Subcutaneous abdominal adipose tissue (tissue), 5 donors: ENCODE measurements at regions not wholly inside any gene's neighbourhood (a gene's known extent, or its start where the extent isn't known, plus 50 kb on each side); places are given as distances from the start of the nearest gene placed in this dataset.

Experiments
- H3K27ac ChIP-seq: one replicate; pipeline ENCODE4 v1.7.0; 2013; ENCODE audit warnings: low read depth, mild to moderate bottlenecking, inconsistent platforms, low read length, moderate library complexity
- H3K27me3 ChIP-seq, 5 donors: one replicate each; pipeline ENCODE4 v1.7.0; 2013; ENCODE audit warnings: low read length in 5 of 5, inconsistent platforms in 1 of 5; ENCODE audit not compliant: control insufficient read depth in 5 of 5, insufficient read depth in 4 of 5
- H3K36me3 ChIP-seq, 5 donors: one replicate each; pipeline ENCODE4 v1.7.0; 2013; ENCODE audit warnings: low read length in 5 of 5; ENCODE audit not compliant: control insufficient read depth in 5 of 5, insufficient read depth in 5 of 5
- H3K4me1 ChIP-seq, 5 donors: one replicate each; pipeline ENCODE4 v1.7.0; 2013; ENCODE audit warnings: low read length in 5 of 5, mild to moderate bottlenecking in 3 of 5, moderate library complexity in 1 of 5; ENCODE audit not compliant: control insufficient read depth in 5 of 5, insufficient read depth in 5 of 5
- H3K4me3 ChIP-seq, 5 donors: one replicate each; pipeline ENCODE4 v1.7.0; 2013; ENCODE audit warnings: low read length in 5 of 5, low read depth in 1 of 5
- H3K9ac ChIP-seq, 5 donors: one replicate each; pipeline ENCODE4 v1.7.0; 2013; ENCODE audit warnings: low read length in 5 of 5, mild to moderate bottlenecking in 4 of 5, moderate library complexity in 3 of 5
- H3K9me3 ChIP-seq, 5 donors: one replicate each; pipeline ENCODE4 v1.7.0; 2013; ENCODE audit warnings: low read length in 5 of 5; ENCODE audit not compliant: control insufficient read depth in 5 of 5
- donor health status: healthy.
- donor health status: healthy.
- donor health status: healthy.
- donor health status: healthy.
- donor health status: healthy.

GRCh38 chr18:60975420-60975819 is 357.8 kb upstream of the CDH20 start:
- H3K27me3 ChIP-seq, result no peaks in the 10 kb centered on the region
- H3K36me3 ChIP-seq, result no peaks in the 10 kb centered on the region
- H3K9me3 ChIP-seq, result no peaks in the 10 kb centered on the region
- no peak overlapping the region for H3K27ac ChIP-seq
- H3K9ac ChIP-seq, result no peak overlapping the region
- no peak overlapping the region for H3K4me3 ChIP-seq
- no peaks in the 10 kb centered on the region for H3K4me1 ChIP-seq

GRCh38 chr18:60976976-60977375 is 356.3 kb upstream of the CDH20 start:
- Histone ChIP-seq H3K27ac (no peak overlapping the region), H3K36me3 (no peaks in the 10 kb centered on the region), H3K27me3 (no peaks in the 10 kb centered on the region), H3K9me3 (no peaks in the 10 kb centered on the region), H3K4me3 (no peak overlapping the region), H3K4me1 (peaks cover 0 to 2% (median 0%) of the 10 kb centered on the region in 5 donors), H3K9ac (no peak overlapping the region)

- no peak overlapping the region for H3K27ac ChIP-seq
- H3K9ac ChIP-seq, result no peak overlapping the region
- H3K4me1 ChIP-seq, result peaks cover 0 to 2% (median 0%) of the 10 kb centered on the region in 5 donors
- no peaks in the 10 kb centered on the region for H3K9me3 ChIP-seq
- H3K27me3 ChIP-seq, result no peaks in the 10 kb centered on the region
- no peaks in the 10 kb centered on the region for H3K36me3 ChIP-seq
- no peak overlapping the region for H3K4me3 ChIP-seq
These were observed 354.9 kb upstream of the CDH20 start for GRCh38 chr18:60978338-60978737.

- Histone ChIP-seq H3K9ac (no peak overlapping the region), H3K9me3 (no peaks in the 10 kb centered on the region), H3K27ac (no peak overlapping the region), H3K4me1 (peaks cover 0 to 2% (median 0%) of the 10 kb centered on the region in 5 donors), H3K36me3 (no peaks in the 10 kb centered on the region), H3K4me3 (no peak overlapping the region), H3K27me3 (no peaks in the 10 kb centered on the region)
These were observed 352.7 kb upstream of the CDH20 start for GRCh38 chr18:60980422-60981005.

- H3K36me3 ChIP-seq, result no peaks in the 10 kb centered on the region
These were observed 351.4 kb upstream of the CDH20 start for GRCh38 chr18:60981682-60982328.

GRCh38 chr18:60982329-60982695 is 350.9 kb upstream of the CDH20 start:
- peaks cover 0 to 2% (median 0%) of the 10 kb centered on the region in 5 donors for H3K4me1 ChIP-seq
- H3K9me3 ChIP-seq, result no peaks in the 10 kb centered on the region
- no peaks in the 10 kb centered on the region for H3K27me3 ChIP-seq
- no peak overlapping the region for H3K4me3 ChIP-seq
- no peak overlapping the region for H3K27ac ChIP-seq
- no peaks in the 10 kb centered on the region for H3K36me3 ChIP-seq
- H3K9ac ChIP-seq, result no peak overlapping the region

More at GRCh38 chr18:60981682-60982328, 351.4 kb upstream of the CDH20 start:
- no peak overlapping the region for H3K9ac ChIP-seq
- peaks cover 0 to 2% (median 0%) of the 10 kb centered on the region in 5 donors for H3K4me1 ChIP-seq
- H3K27me3 ChIP-seq, result no peaks in the 10 kb centered on the region
- H3K27ac ChIP-seq, result no peak overlapping the region
- H3K4me3 ChIP-seq, result no peak overlapping the region
- no peaks in the 10 kb centered on the region for H3K9me3 ChIP-seq

GRCh38 chr18:60982928-60983327 is 350.3 kb upstream of the CDH20 start:
- no peak overlapping the region for H3K9ac ChIP-seq
- no peaks in the 10 kb centered on the region for H3K27me3 ChIP-seq
- no peaks in the 10 kb centered on the region for H3K9me3 ChIP-seq
- H3K36me3 ChIP-seq, result no peaks in the 10 kb centered on the region
- H3K4me1 ChIP-seq, result peaks cover 0 to 2% (median 0%) of the 10 kb centered on the region in 5 donors
- no peak overlapping the region for H3K4me3 ChIP-seq
- H3K27ac ChIP-seq, result no peak overlapping the region

- Histone ChIP-seq H3K36me3 (no peaks in the 10 kb centered on the region), H3K4me1 (peaks cover 0 to 2% (median 0%) of the 10 kb centered on the region in 5 donors), H3K9me3 (no peaks in the 10 kb centered on the region), H3K9ac (no peak overlapping the region), H3K4me3 (no peak overlapping the region), H3K27ac (no peak overlapping the region), H3K27me3 (no peaks in the 10 kb centered on the region)
These were observed 348.7 kb upstream of the CDH20 start for GRCh38 chr18:60984510-60984909.

- Histone ChIP-seq H3K9me3 (peaks cover 0 to 3% (median 0%) of the 10 kb centered on the region in 5 donors), H3K36me3 (no peaks in the 10 kb centered on the region), H3K27ac (no peak overlapping the region)
These were observed 345.3 kb upstream of the CDH20 start for GRCh38 chr18:60987963-60988362.

GRCh38 chr18:60996326-60996725 is 336.9 kb upstream of the CDH20 start:
- Histone ChIP-seq H3K36me3 (no peaks in the 10 kb centered on the region), H3K27ac (no peak overlapping the region), H3K4me1 (no peaks in the 10 kb centered on the region)

More at GRCh38 chr18:60987963-60988362, 345.3 kb upstream of the CDH20 start:
- Histone ChIP-seq H3K9ac (no peak overlapping the region), H3K27me3 (no peaks in the 10 kb centered on the region), H3K4me3 (no peak overlapping the region), H3K4me1 (no peaks in the 10 kb centered on the region)

More at GRCh38 chr18:60996326-60996725, 336.9 kb upstream of the CDH20 start:
- no peaks in the 10 kb centered on the region for H3K27me3 ChIP-seq
- H3K9ac ChIP-seq, result no peak overlapping the region
- H3K9me3 ChIP-seq, result peaks cover 0 to 3% (median 0%) of the 10 kb centered on the region in 5 donors
- no peak overlapping the region for H3K4me3 ChIP-seq
